Esophagus (tissue), 2 donors: ENCODE measurements at regions not wholly inside any gene's neighbourhood (a gene's known extent, or its start where the extent isn't known, plus 50 kb on each side); places are given as distances from the start of the nearest gene placed in this dataset.

Source experiments
- H3K27ac ChIP-seq, 2 donors: one replicate each; pipeline ENCODE4 v1.5.1; 2013; ENCODE audit warnings: low read depth in 2 of 2, mild to moderate bottlenecking in 2 of 2, inconsistent platforms in 1 of 2, low read length in 1 of 2, moderate library complexity in 1 of 2
- H3K27me3 ChIP-seq, 2 donors: one replicate each; pipeline ENCODE4 v1.6.1; 2013; ENCODE audit warnings: low read length in 2 of 2, control low read depth in 1 of 2, mild to moderate bottlenecking in 1 of 2; ENCODE audit not compliant: insufficient read depth in 2 of 2, control insufficient read depth in 1 of 2
- H3K36me3 ChIP-seq, 2 donors: one replicate each; pipeline ENCODE4 v1.6.1; 2013; ENCODE audit warnings: low read length in 1 of 2; ENCODE audit not compliant: control insufficient read depth in 2 of 2, insufficient read depth in 2 of 2
- H3K4me1 ChIP-seq, 2 donors: one replicate each; pipeline ENCODE4 v1.6.1; 2013; ENCODE audit warnings: low read length in 1 of 2; ENCODE audit not compliant: control insufficient read depth in 2 of 2, insufficient read depth in 2 of 2
- H3K4me3 ChIP-seq, 2 donors: one replicate each; pipeline ENCODE4 v1.5.1; 2013; ENCODE audit warnings: low read length in 2 of 2, mild to moderate bottlenecking in 2 of 2, low read depth in 1 of 2, moderate library complexity in 1 of 2
- H3K9me3 ChIP-seq, 2 donors: one replicate each; pipeline ENCODE4 v1.6.1; 2013; ENCODE audit warnings: mild to moderate bottlenecking in 2 of 2, low read depth in 1 of 2, low read length in 1 of 2, moderate library complexity in 1 of 2; ENCODE audit not compliant: control insufficient read depth in 2 of 2, insufficient read depth in 1 of 2
- WGBS, 2 donors: extraction: QIAGEN DNeasy Blood & Tissue Kit; methylation state at CpG; one replicate each; pipeline ENCODE4 v1.1.7; 2013; 5-methylcytosine and 5-hydroxymethylcytosine counted together
- donor health status: healthy with polysubstance abuse.
- donor health status: Bipolar disorder and iron deficiency.

- no peaks in the 10 kb centered on the region for H3K27me3 ChIP-seq
- H3K4me3 ChIP-seq = no peak overlapping the region
- H3K36me3 ChIP-seq = no peaks in the 10 kb centered on the region
- no peaks in the 10 kb centered on the region for H3K9me3 ChIP-seq
- H3K27ac ChIP-seq = no peak overlapping the region
- WGBS, 2 donors = 90 to 94% methylated on average over 10 of the region's 10 CpGs
- no peaks in the 10 kb centered on the region for H3K4me1 ChIP-seq
These were observed 993.3 kb upstream of the GJE1 start for GRCh38 chr6:141139461-141139860.

GRCh38 chr6:141134723-141135122 lies 998.0 kb upstream of the GJE1 start:
- Histone ChIP-seq H3K4me3 (no peak overlapping the region), H3K9me3 (no peaks in the 10 kb centered on the region), H3K27me3 (no peaks in the 10 kb centered on the region), H3K36me3 (no peaks in the 10 kb centered on the region), H3K4me1 (no peaks in the 10 kb centered on the region), H3K27ac (no peak overlapping the region)
- 75 to 79% methylated on average over 1 of the region's 1 CpG for WGBS, 2 donors

- Histone ChIP-seq H3K4me1 (no peaks in the 10 kb centered on the region), H3K4me3 (no peak overlapping the region), H3K36me3 (no peaks in the 10 kb centered on the region), H3K9me3 (no peaks in the 10 kb centered on the region), H3K27ac (no peak overlapping the region), H3K27me3 (no peaks in the 10 kb centered on the region)
- 71% methylated on average over 3 of the region's 3 CpGs for WGBS, 2 donors
These were observed 998.9 kb upstream of the GJE1 start for GRCh38 chr6:141133836-141134235.

GRCh38 chr6:141133346-141133745 lies 999.4 kb upstream of the GJE1 start:
- no peaks in the 10 kb centered on the region for H3K9me3 ChIP-seq
- no peak overlapping the region for H3K27ac ChIP-seq

GRCh38 chr6:141131616-141132015 lies 1001.1 kb upstream of the GJE1 start:
- no peaks in the 10 kb centered on the region for H3K4me1 ChIP-seq
- 62 to 68% methylated on average over 3 of the region's 3 CpGs for WGBS, 2 donors
- H3K27me3 ChIP-seq = no peaks in the 10 kb centered on the region
- no peaks in the 10 kb centered on the region for H3K36me3 ChIP-seq
- no peak overlapping the region for H3K4me3 ChIP-seq
- H3K27ac ChIP-seq = no peak overlapping the region
- no peaks in the 10 kb centered on the region for H3K9me3 ChIP-seq

More at GRCh38 chr6:141133346-141133745, 999.4 kb upstream of the GJE1 start:
- no peaks in the 10 kb centered on the region for H3K27me3 ChIP-seq
- 82 to 86% methylated on average over 1 of the region's 1 CpG for WGBS, 2 donors
- no peaks in the 10 kb centered on the region for H3K36me3 ChIP-seq
- no peaks in the 10 kb centered on the region for H3K4me1 ChIP-seq
- no peak overlapping the region for H3K4me3 ChIP-seq

GRCh38 chr6:141123497-141123896 lies 1009.2 kb upstream of the GJE1 start:
- Histone ChIP-seq H3K4me3 (no peak overlapping the region), H3K9me3 (no peaks in the 10 kb centered on the region), H3K27me3 (no peaks in the 10 kb centered on the region), H3K4me1 (no peaks in the 10 kb centered on the region), H3K36me3 (no peaks in the 10 kb centered on the region), H3K27ac (no peak overlapping the region)

GRCh38 chr6:141123049-141123448 lies 1009.7 kb upstream of the GJE1 start:
- H3K9me3 ChIP-seq = no peaks in the 10 kb centered on the region
- H3K27me3 ChIP-seq = no peaks in the 10 kb centered on the region
- no peak overlapping the region for H3K27ac ChIP-seq
- no peaks in the 10 kb centered on the region for H3K36me3 ChIP-seq
- H3K4me3 ChIP-seq = no peak overlapping the region
- no peaks in the 10 kb centered on the region for H3K4me1 ChIP-seq

- H3K4me3 ChIP-seq = no peak overlapping the region
- no peaks in the 10 kb centered on the region for H3K4me1 ChIP-seq
- H3K27me3 ChIP-seq = no peaks in the 10 kb centered on the region
- H3K27ac ChIP-seq = no peak overlapping the region
- 0 to 36% methylated on average over 1 to 2 of the region's 2 CpGs for WGBS, 2 donors
- H3K9me3 ChIP-seq = no peaks in the 10 kb centered on the region
- H3K36me3 ChIP-seq = no peaks in the 10 kb centered on the region
These were observed 1013.7 kb upstream of the GJE1 start for GRCh38 chr6:141118991-141119390.

- Histone ChIP-seq H3K4me3 (no peak overlapping the region), H3K4me1 (no peaks in the 10 kb centered on the region), H3K36me3 (no peaks in the 10 kb centered on the region), H3K27me3 (no peaks in the 10 kb centered on the region), H3K27ac (no peak overlapping the region), H3K9me3 (no peaks in the 10 kb centered on the region)
These were observed 1014.9 kb upstream of the GJE1 start for GRCh38 chr6:141117874-141118273.

- Histone ChIP-seq H3K9me3 (no peaks in the 10 kb centered on the region), H3K36me3 (no peaks in the 10 kb centered on the region), H3K27ac (no peak overlapping the region), H3K27me3 (no peaks in the 10 kb centered on the region), H3K4me3 (no peak overlapping the region), H3K4me1 (no peaks in the 10 kb centered on the region)
- WGBS, 2 donors = 35 to 51% methylated on average over 2 of the region's 2 CpGs
These were observed 1022.2 kb upstream of the GJE1 start for GRCh38 chr6:141110481-141110880.
